ENCODE measurements at regions not wholly inside any gene's neighbourhood (a gene's known extent, or its start where the extent isn't known, plus 50 kb on each side); places are given as distances from the start of the nearest gene placed in this dataset.
"Not testable (repeated sequence)": the region's sequence is repeated elsewhere in the genome, so short reads cannot be mapped to it uniquely, and the experiment has no call there.

GRCh38 chr7:67644151-67644550 lies 647.5 kb downstream of the TYW1 start:
- no peak for TF ChIP-seq ZNF274 (IDR thresholded peaks at IDR 0.05; ENCODE audit: low read depth, low read length)
- H3K4me3 ChIP-seq (ENCODE audit: low read length): no peak overlapping the region

- no peak for TF ChIP-seq ZNF274 (IDR thresholded peaks at IDR 0.05; ENCODE audit: low read depth, low read length)
- H3K4me3 ChIP-seq (ENCODE audit: low read length): no peak overlapping the region
Measured at GRCh38 chr7:67652937-67653336, 656.3 kb downstream of the TYW1 start.

DNA sequence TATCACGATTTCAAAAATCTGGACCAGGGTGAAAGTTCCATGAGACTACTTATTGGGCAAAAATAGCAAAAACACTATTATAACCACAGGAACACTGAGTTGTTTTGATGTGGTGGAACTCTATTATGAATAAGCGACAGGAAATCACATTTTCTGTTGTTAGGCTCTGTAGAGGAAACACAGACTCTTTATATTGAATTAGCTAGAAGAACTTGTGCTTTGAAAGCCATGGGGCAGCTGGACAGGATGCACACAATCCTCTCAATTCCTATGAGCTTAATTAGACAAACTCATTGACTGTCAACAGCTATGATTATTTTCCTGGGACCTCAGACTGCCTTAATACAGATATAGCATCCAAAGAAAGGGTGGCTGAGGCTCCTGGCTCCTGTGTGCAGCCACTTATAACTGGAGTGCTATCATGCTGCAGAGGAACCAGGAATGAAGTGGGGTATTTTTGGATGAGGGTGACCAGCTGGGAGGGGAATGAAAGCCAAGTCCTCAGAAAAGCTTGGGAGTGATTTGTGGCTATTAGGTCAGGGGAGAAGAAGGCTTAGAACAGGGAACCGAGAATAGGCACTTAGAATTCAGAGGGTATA lies 657.3 kb downstream of the TYW1 start:
- TF ChIP-seq ZNF274 (IDR thresholded peaks at IDR 0.05; ENCODE audit: low read depth, low read length): no peak
- no peak overlapping the region for H3K4me3 ChIP-seq (ENCODE audit: low read length)

DNA sequence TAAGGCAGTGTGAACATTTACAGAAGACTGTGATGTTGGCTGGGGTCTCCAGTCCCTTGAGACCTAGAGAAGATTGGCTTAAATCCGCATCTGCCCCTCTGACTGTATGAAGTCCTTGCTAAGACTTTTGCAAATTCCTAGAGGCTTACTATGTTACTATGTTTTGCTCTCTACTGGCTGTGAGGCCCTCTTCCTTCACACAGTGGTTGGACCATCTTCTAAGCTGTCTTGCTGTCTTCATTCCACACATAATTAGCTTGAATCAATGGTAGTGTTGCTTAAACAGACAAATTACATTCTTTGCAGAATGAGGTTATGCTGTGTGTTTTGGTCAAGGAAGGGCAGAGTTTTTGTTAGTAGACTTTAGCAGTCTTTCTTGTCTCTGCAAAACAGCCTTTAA lies 658.0 kb downstream of the TYW1 start:
- H3K4me3 ChIP-seq (ENCODE audit: low read length): no peak overlapping the region
- no peak for TF ChIP-seq ZNF274 (IDR thresholded peaks at IDR 0.05; ENCODE audit: low read depth, low read length)

DNA sequence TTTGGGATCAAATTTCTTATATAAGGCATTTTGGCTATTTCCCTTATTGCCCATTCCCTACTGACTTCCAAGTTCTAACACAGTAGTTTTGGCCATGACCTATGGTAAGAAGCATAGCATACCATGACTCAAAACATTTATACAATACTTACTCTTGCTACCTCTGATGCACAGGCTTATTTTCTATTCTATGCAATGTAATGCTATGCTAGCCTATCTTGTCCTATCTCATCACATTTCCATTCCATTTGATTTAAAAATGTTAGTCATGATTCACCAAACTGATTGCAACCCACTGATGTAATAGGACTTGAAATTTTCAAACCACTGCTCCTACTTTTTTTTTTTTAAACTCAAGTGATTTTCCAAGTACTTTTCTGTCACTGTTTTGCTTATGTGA lies 658.5 kb downstream of the TYW1 start:
- no peak overlapping the region for H3K4me3 ChIP-seq (ENCODE audit: low read length)
- no peak for TF ChIP-seq ZNF274 (IDR thresholded peaks at IDR 0.05; ENCODE audit: low read depth, low read length)

DNA sequence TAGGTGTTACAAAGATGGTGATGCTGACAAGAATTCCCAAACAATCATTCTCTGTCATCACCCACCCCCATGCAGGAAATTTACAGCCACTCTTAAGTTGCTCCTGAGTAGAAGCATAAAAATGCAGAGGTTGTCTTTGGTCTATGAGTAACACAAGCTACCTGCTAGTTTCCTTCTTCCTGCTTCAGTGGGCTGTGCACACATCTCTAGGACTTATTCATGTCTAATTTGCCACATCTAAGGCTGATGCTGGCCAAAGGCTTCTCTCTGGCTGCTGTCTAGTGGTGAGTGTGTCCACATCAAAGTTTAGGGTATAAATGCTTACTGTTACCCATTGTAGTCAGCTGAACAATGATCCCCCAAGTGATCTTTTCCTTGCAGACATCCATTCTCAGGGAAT lies 662.5 kb downstream of the TYW1 start:
- no peak for TF ChIP-seq ZNF274 (IDR thresholded peaks at IDR 0.05; ENCODE audit: low read depth, low read length)
- no peak overlapping the region for H3K4me3 ChIP-seq (ENCODE audit: low read length)

DNA sequence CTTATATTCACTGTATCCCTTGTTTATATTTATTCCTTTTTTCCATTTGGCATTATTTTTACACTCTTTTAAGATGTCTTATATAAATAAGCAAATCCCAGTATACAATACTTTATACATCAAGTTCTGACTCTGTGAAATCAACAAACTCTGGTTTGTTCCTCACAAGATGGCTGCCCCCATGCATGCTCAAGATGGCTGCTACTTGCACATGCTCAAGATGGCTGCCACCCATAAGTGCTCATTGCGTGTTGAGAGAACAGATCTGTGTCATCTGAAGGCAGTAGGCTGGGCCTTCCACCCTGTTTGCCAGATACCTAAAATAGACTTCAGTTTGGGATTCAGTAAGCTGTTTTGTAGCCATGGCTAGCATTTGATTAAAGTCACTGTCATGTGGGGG lies 666.2 kb downstream of the TYW1 start:
- H3K4me3 ChIP-seq (ENCODE audit: low read length): no peak overlapping the region
- no peak for TF ChIP-seq ZNF274 (IDR thresholded peaks at IDR 0.05; ENCODE audit: low read depth, low read length)

DNA sequence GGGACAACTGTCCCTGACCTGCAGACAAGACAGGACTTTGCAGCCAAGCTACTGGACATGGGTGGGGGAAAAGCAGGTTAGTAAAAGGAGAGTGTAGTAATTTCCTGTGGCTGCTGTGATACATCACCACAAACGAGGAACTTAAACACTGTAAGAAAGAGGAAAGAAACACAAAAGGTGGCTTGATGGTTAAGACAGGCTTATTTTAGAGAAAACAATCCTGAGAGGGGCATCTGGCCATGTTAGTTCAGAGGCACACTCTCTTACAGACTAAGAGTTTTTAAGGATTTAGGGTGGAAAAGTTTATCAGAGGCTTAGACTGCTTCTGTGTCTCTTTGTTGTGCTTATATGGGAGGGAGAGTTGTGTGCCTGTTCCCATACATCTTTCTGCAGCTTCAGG lies 667.0 kb downstream of the TYW1 start:
- TF ChIP-seq ZNF274 (IDR thresholded peaks at IDR 0.05; ENCODE audit: low read depth, low read length): no peak
- H3K4me3 ChIP-seq (ENCODE audit: low read length): no peak overlapping the region

DNA sequence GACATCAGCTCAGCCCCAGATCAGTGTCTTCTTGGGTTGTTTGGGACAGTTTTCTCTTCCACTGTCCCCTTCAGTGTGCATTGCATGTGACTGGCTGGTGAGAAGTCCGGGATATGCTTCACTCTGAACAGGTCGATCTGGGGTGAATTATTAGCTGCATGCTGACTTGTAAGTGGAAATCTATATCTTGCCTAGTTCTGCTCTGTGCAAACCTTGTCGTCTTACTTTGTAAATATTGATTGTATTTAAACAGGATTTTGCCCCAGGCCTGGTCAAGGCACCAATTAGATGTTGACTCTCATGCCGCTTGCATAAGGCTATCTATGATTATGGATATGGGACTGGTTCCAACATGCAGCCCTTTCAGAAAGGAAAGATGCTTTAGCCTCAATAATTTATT lies 669.7 kb downstream of the TYW1 start:
- H3K4me3 ChIP-seq (ENCODE audit: low read length): not testable (repeated sequence)

DNA sequence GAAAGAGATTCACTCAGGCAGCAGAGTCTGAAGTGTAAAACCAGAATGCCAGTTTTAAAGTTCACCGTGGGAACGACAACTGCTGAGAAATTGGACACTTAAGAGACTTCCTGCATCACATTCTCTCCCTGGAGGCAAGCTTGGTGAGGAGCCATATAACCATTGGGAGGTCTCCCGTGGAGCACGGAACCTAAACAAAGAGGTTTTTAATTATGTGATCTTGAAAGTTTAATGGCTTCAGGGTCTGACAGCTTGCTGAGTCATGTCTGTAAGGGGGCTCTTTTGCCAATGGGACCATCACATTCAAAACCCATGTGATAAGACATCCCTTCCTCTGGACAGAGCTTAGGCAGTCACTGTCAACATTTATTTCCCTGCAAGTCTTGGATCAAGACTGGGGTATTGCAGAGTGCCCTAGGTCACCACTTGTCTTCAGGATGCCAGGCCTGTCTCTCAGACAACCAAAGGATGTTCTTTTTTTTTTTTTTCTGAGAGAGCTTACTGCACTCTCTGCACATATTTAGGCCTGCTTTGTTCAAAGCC lies 674.4 kb downstream of the TYW1 start:
- no peak overlapping the region for H3K4me3 ChIP-seq (ENCODE audit: low read length)
- no peak for TF ChIP-seq ZNF274 (IDR thresholded peaks at IDR 0.05; ENCODE audit: low read depth, low read length)

GRCh38 chr7:67673861-67674260 lies 677.2 kb downstream of the TYW1 start:
- TF ChIP-seq ZNF274 (IDR thresholded peaks at IDR 0.05; ENCODE audit: low read depth, low read length): no peak
- H3K4me3 ChIP-seq (ENCODE audit: low read length): no peak overlapping the region

- not testable (repeated sequence) for H3K4me3 ChIP-seq (ENCODE audit: low read length)
Measured at GRCh38 chr7:67674862-67675261, 678.2 kb downstream of the TYW1 start.

DNA sequence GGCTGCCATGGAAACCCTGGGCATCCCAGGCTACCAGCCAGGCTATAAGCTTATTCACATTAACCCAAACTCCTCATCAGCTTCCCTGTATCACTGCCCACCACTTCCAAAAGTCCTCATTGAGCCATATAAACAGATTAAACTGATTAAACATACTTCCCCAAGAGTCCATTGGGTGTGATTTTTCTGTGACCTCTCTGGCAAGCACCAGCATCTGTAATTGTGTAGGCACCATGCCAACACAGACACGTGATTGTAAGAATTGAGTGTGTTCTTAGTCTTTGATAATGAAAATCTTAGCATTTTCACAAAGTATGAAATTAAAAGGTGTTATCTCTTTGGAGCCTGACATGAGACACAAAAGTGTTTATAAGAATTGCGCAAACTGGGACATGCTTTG lies 679.3 kb downstream of the TYW1 start:
- no peak overlapping the region for H3K4me3 ChIP-seq (ENCODE audit: low read length)
- no peak for TF ChIP-seq ZNF274 (IDR thresholded peaks at IDR 0.05; ENCODE audit: low read depth, low read length)

DNA sequence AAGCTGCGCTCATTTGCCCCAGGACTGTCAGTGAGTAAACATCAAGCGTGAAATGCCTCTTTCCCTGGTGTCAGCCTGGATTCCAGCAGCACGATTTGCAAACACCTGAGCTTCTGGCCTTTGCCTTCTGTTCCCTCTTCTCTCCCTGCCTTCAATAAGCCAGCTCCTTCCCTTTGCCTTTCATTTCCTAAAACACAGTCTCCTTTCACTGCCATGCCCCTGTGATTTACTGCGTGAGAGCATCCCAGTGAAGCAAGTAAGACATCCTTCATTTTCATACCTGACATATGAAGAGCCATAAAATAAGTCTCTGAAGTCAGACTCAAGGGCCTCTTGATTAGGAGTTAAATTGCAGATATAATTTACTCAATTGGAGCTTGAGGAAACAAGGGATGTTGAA lies 681.8 kb downstream of the TYW1 start:
- TF ChIP-seq ZNF274 (IDR thresholded peaks at IDR 0.05; ENCODE audit: low read depth, low read length): no peak
- no peak overlapping the region for H3K4me3 ChIP-seq (ENCODE audit: low read length)

- TF ChIP-seq ZNF274 (IDR thresholded peaks at IDR 0.05; ENCODE audit: low read depth, low read length): no peak
- H3K4me3 ChIP-seq (ENCODE audit: low read length): no peak overlapping the region
Measured at GRCh38 chr7:67683628-67684027, 687.0 kb downstream of the TYW1 start.

DNA sequence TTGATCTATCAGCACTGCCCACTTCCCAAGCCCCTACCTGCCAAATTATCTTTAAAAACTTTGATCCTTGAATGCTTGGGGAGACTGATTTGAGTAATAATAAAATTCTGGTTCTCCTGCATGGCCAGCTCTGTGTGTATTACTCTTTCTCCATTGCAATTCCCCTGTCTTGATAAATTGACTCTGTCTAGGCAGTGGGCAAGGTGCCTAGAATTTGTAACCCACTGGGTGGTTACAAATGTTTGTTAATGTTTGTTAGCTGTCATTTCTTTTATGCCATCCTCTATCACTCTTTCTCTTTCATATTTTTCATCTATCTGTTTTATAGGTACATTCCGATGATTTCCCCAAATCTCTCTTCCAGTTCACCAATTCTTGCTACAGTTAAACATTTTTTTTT lies 694.1 kb downstream of the TYW1 start:
- no peak for TF ChIP-seq ZNF274 (IDR thresholded peaks at IDR 0.05; ENCODE audit: low read depth, low read length)

More for the DNA sequence above, 694.1 kb downstream of the TYW1 start:
- H3K4me3 ChIP-seq (ENCODE audit: low read length): no peak overlapping the region

All from GM08714 (cell line).